OCI-LY7 (cell line): ENCODE measurements at regions not wholly inside any gene's neighbourhood (a gene's known extent, or its start where the extent isn't known, plus 50 kb on each side); places are given as distances from the start of the nearest gene placed in this dataset.

Experiments used
- BruUV-seq: library from RNA; stranded (reverse); fragments of 400-500 nt; replicated peaks from 2 replicates; lab custom pipeline; 2021; lab: Mats Ljungman, UMichigan
- CTCF ChIA-PET: fragments of 300-600 bp; sonication (Branson Sonifier 250); formaldehyde crosslinking; loops from one replicate; lab custom pipeline; 2022; ENCODE audit warnings: antibody characterized with exemption; ENCODE audit not compliant: unreplicated experiment; lab: Charles Lee
- POLR2A ChIA-PET: fragments of 300-600 bp; sonication (Branson Sonifier 250); formaldehyde crosslinking; loops from one replicate; lab custom pipeline; 2022; ENCODE audit warnings: antibody characterized with exemption; lab: Charles Lee
- DNase-seq: peaks from one replicate; pipeline ENCODE4 v3.0.0-alpha.2; 2015; ENCODE audit warnings: low spot score
- H2AFZ ChIP-seq: fragments of 200-600 bp; sonication (generic), shearing (Covaris generic); 2 replicates; pipeline ENCODE4 v1.6.1; 2014; ENCODE audit warnings: mild to moderate bottlenecking, antibody characterized with exemption, low read length, moderate library complexity
- H3K27ac ChIP-seq: fragments of 200-600 bp; sonication (generic); 2 replicates; pipeline ENCODE4 v1.5.1; 2014; ENCODE audit warnings: mixed run types, low read depth, mild to moderate bottlenecking, moderate library complexity, low read length, inconsistent platforms; ENCODE audit not compliant: poor library complexity, severe bottlenecking
- H3K36me3 ChIP-seq: fragments of 200-600 bp; sonication (generic); 2 replicates; pipeline ENCODE4 v1.6.1; 2014; ENCODE audit warnings: mild to moderate bottlenecking, antibody characterized with exemption, low read length, moderate library complexity, mixed read lengths; ENCODE audit not compliant: insufficient read depth
- H3K4me1 ChIP-seq: fragments of 200-600 bp; sonication (generic); 2 replicates; pipeline ENCODE4 v1.5.1; 2014; ENCODE audit warnings: mild to moderate bottlenecking, low read length; ENCODE audit not compliant: insufficient read depth, poor library complexity, severe bottlenecking
- H3K4me2 ChIP-seq: fragments of 200-600 bp; sonication (generic); 2 replicates; pipeline ENCODE4 v1.6.1; 2014; ENCODE audit warnings: mild to moderate bottlenecking, low read length
- H3K4me3 ChIP-seq: fragments of 200-600 bp; sonication (generic); 2 replicates; pipeline ENCODE4 v1.5.1; 2014; ENCODE audit warnings: mild to moderate bottlenecking, low read depth, low read length; ENCODE audit not compliant: poor library complexity, severe bottlenecking
- H3K79me2 ChIP-seq: fragments of 200-600 bp; sonication (generic); 2 replicates; pipeline ENCODE4 v1.6.1; 2016; ENCODE audit warnings: low read depth, mild to moderate bottlenecking, low read length, moderate library complexity, mixed read lengths; ENCODE audit not compliant: insufficient read depth
- H3K9me2 ChIP-seq: fragments of 200-600 bp; sonication (generic); 2 replicates; pipeline ENCODE4 v1.6.1; 2016; ENCODE audit warnings: mild to moderate bottlenecking, low read length, mixed read lengths; ENCODE audit not compliant: insufficient read depth
- H3K9me3 ChIP-seq: fragments of 200-600 bp; sonication (generic); 2 replicates; pipeline ENCODE4 v1.6.1; 2014; ENCODE audit warnings: mild to moderate bottlenecking, mixed run types, low read length, mixed read lengths
- H4K20me1 ChIP-seq: fragments of 200-600 bp; sonication (generic); 2 replicates; pipeline ENCODE4 v1.6.1; 2014; ENCODE audit warnings: mild to moderate bottlenecking, antibody characterized with exemption, low read length, moderate library complexity, mixed read lengths; ENCODE audit not compliant: insufficient read depth
- EZH2phosphoT487 ChIP-seq: fragments of 200-600 bp; sonication (generic); IDR thresholded peaks from 2 replicates; pipeline ENCODE4 v1.6.1; 2018; ENCODE audit warnings: low read depth, borderline replicate concordance, mild to moderate bottlenecking, mixed run types, antibody characterized with exemption, low read length, moderate library complexity, mixed read lengths
- intact Hi-C: fragments of 100-400 bp; cut with micrococcal nuclease; formaldehyde crosslinking; loops from one replicate; pipeline ENCODE4 v1.10.0; 2022; ENCODE audit not compliant: unreplicated experiment
- TF ChIP-seq, protein P1 (sequence below): fragments of 200-600 bp; sonication (generic); conservative IDR thresholded peaks from 2 replicates; pipeline ENCODE4 v1.5.1; 2014; ENCODE audit warnings: mild to moderate bottlenecking, antibody characterized with exemption, low read length, moderate library complexity, mixed read lengths

DNA sequence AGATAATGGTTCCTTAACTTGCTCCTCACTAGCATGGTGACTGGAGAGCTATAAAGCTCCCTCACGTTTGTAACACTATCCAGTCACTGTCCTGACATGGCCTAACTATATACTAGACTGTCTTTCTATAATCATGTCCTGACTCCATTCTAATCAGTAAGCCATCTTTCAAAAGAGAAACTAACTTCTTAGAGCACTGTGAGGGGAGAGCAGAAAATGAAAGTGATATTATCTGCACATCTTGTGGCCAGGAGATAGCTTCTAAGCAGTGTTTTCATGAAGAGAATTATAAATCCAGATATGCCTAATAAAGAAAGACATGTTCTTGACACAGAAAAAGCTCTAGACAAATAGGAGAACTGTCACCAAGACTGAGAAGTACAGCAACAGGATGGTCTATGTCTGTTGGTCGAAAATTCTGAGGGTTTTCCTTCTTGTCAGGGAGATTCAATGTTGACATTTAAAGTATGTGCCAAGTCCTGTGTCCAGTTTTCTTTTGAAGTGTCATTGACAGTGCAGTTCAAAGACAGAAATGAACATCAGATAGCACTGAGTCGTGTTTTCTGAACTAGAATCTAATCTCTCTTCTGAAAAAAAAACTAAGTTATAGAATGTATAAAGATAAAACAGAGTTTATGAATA, 230.6 kb upstream of the PEX5L start:
- no peak overlapping the region for H2AFZ ChIP-seq
- H3K4me2 ChIP-seq = no peak overlapping the region
- CTCF ChIA-PET = no interaction called here
- no peaks in the 10 kb centered on the region for H4K20me1 ChIP-seq
- H3K4me1 ChIP-seq = no peaks in the 10 kb centered on the region
- no peak for TF ChIP-seq EZH2phosphoT487
- TF ChIP-seq, protein P1, sequence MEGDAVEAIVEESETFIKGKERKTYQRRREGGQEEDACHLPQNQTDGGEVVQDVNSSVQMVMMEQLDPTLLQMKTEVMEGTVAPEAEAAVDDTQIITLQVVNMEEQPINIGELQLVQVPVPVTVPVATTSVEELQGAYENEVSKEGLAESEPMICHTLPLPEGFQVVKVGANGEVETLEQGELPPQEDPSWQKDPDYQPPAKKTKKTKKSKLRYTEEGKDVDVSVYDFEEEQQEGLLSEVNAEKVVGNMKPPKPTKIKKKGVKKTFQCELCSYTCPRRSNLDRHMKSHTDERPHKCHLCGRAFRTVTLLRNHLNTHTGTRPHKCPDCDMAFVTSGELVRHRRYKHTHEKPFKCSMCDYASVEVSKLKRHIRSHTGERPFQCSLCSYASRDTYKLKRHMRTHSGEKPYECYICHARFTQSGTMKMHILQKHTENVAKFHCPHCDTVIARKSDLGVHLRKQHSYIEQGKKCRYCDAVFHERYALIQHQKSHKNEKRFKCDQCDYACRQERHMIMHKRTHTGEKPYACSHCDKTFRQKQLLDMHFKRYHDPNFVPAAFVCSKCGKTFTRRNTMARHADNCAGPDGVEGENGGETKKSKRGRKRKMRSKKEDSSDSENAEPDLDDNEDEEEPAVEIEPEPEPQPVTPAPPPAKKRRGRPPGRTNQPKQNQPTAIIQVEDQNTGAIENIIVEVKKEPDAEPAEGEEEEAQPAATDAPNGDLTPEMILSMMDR = no peak
- no peak overlapping the region for H3K27ac ChIP-seq
- no TSS peak for BruUV-seq
- H3K36me3 ChIP-seq = no peaks in the 10 kb centered on the region
- POLR2A ChIA-PET = interaction anchor here (0.5 to 1.5 kb wide), 2 partner anchors 11 to 1347 kb away, joined by 3 to 6 read pairs; no protein-coding TSS in a partner anchor
- no peaks in the 10 kb centered on the region for H3K9me2 ChIP-seq
- H3K4me3 ChIP-seq = no peak overlapping the region
- H3K9me3 ChIP-seq = no peaks in the 10 kb centered on the region
- DNase-seq = no peak
- H3K79me2 ChIP-seq = no peaks in the 10 kb centered on the region
- intact Hi-C loops = no loop called here

DNA sequence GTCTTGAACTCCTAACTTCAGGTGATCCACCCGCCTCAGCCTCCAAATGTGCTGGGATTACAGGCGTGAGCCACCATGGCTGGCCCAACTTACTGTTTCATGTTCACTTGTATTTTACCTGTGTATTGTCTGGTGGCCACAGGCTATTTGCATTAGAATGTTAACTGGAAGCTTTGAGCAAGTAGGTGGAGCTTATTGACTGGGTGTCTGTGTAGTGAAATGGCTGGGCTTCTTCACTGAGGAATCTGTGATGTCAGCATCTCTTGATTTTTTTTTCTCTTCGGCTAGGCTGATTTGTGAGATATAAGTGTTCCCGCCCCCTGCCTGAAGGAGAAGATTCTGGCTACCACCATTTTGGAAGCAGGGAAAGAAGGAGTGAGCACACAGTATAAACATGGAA, 237.8 kb upstream of the PEX5L start:
- no peaks in the 10 kb centered on the region for H3K36me3 ChIP-seq
- no peak overlapping the region for H3K4me2 ChIP-seq
- POLR2A ChIA-PET = no interaction called here
- no peaks in the 10 kb centered on the region for H4K20me1 ChIP-seq
- H3K79me2 ChIP-seq = no peaks in the 10 kb centered on the region
- H3K27ac ChIP-seq = no peak overlapping the region
- no peaks in the 10 kb centered on the region for H3K9me3 ChIP-seq
- H3K4me3 ChIP-seq = no peak overlapping the region
- H3K4me1 ChIP-seq = peaks cover 12% of the 10 kb centered on the region
- no peak for DNase-seq
- no TSS peak for BruUV-seq
- intact Hi-C loops = no loop called here
- no peaks in the 10 kb centered on the region for H3K9me2 ChIP-seq
- CTCF ChIA-PET = no interaction called here
- H2AFZ ChIP-seq = no peak overlapping the region
- no peak for TF ChIP-seq EZH2phosphoT487
- TF ChIP-seq, protein P1 = no peak

DNA sequence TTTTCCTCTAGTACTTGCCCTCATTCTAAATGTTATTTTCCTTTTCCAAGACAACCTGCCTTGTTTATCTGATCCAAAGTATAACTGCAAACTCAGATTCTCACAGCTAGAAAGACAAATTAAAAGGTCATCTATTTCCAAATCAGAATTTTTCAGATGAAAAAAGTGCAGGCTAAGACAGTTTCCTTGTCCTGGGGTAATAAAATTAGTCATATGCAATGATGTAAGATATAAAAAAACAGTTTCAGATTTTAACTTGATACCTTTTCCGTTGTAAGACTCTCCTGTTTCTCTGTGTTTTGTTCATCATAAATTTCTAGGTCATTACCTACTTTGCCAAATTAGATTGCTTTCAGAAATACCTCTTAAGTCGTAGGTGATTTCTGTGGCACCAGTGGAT, 238.4 kb upstream of the PEX5L start:
- intact Hi-C loops = no loop called here
- ChIA-PET POLR2A (no interaction called here), CTCF (no interaction called here)
- no peak for TF ChIP-seq EZH2phosphoT487
- TF ChIP-seq, protein P1 = no peak
- DNase-seq = no peak
- no peak overlapping the region for H3K4me2 ChIP-seq
- H3K36me3 ChIP-seq = no peaks in the 10 kb centered on the region
- peaks cover 12% of the 10 kb centered on the region for H3K4me1 ChIP-seq
- H2AFZ ChIP-seq = no peak overlapping the region
- H3K27ac ChIP-seq = no peak overlapping the region
- no peaks in the 10 kb centered on the region for H3K9me2 ChIP-seq
- no TSS peak for BruUV-seq
- no peaks in the 10 kb centered on the region for H4K20me1 ChIP-seq
- H3K79me2 ChIP-seq = no peaks in the 10 kb centered on the region
- H3K4me3 ChIP-seq = no peak overlapping the region
- H3K9me3 ChIP-seq = no peaks in the 10 kb centered on the region
